Stomach (tissue), 8 donors: ENCODE measurements at regions not wholly inside any gene's neighbourhood (a gene's known extent, or its start where the extent isn't known, plus 50 kb on each side); places are given as distances from the start of the nearest gene placed in this dataset.
"Not testable (repeated sequence)": the region's sequence is repeated elsewhere in the genome, so short reads cannot be mapped to it uniquely, and the experiment has no call there.

ENCODE experiments used
- DNase-seq, 2 donors: peaks; one replicate each; pipeline versions ENCODE4 v3.0.0 to v3.0.0-alpha.2; 2013 to 2019
- H3K27ac ChIP-seq, 5 donors: fragments of 200-600 bp in 4 of 5; sonication (generic) in 4 of 5; one replicate each; pipeline ENCODE4 v1.5.1; 2013 to 2019; ENCODE audit warnings: mild to moderate bottlenecking in 1 of 5, moderate library complexity in 1 of 5
- H3K27me3 ChIP-seq, 3 donors: fragments of 200-600 bp; sonication (generic); one replicate each; pipeline ENCODE4 v1.5.1; 2017 to 2019; ENCODE audit warnings: mixed run types in 1 of 3
- H3K36me3 ChIP-seq, 4 donors: fragments of 200-600 bp; sonication (generic); 1 replicate in 3 of 4; 2 replicates in 1 of 4; pipeline ENCODE4 v1.5.1; 2016 to 2019
- H3K4me1 ChIP-seq, 4 donors: fragments of 200-600 bp; sonication (generic); one replicate each; pipeline ENCODE4 v1.5.1; 2016 to 2019
- H3K4me3 ChIP-seq, 4 donors: fragments of 200-600 bp; sonication (generic) in 3 of 4; one replicate each; pipeline ENCODE4 v1.5.1; 2016 to 2019; ENCODE audit warnings: mild to moderate bottlenecking in 1 of 4
- H3K9me3 ChIP-seq, 4 donors: fragments of 200-600 bp; sonication (generic); one replicate each; pipeline ENCODE4 v1.5.1; 2016 to 2019
- CTCF ChIP-seq, 7 experiments: fragments of 450-650 bp in 4 of 7; fragments of 200-600 bp in 3 of 7; sonication (generic) in 3 of 7; IDR thresholded peaks; one replicate each; pipeline ENCODE4 v1.5.1; 2016 to 2019; ENCODE audit warnings: antibody characterized with exemption in 7 of 7, control low read depth in 2 of 7, mild to moderate bottlenecking in 1 of 7
- EP300 ChIP-seq: sonication (generic); formaldehyde crosslinking; IDR thresholded peaks from one replicate; pipeline ENCODE4 v1.6.1; 2017; ENCODE audit warnings: antibody characterized with exemption
- POLR2A ChIP-seq, 4 donors: fragments of 450-650 bp; IDR thresholded peaks; one replicate each; pipeline ENCODE4 v1.6.1; 2016; ENCODE audit warnings: antibody characterized with exemption in 4 of 4, control low read depth in 2 of 4, mild to moderate bottlenecking in 1 of 4, moderate library complexity in 1 of 4
- POLR2AphosphoS5 ChIP-seq, 3 donors: sonication (generic); formaldehyde crosslinking; IDR thresholded peaks; one replicate each; pipeline ENCODE4 v1.6.1; 2016; ENCODE audit warnings: antibody characterized with exemption in 3 of 3
- WGBS, 5 donors: extraction: QIAGEN DNeasy Blood & Tissue Kit in 3 of 5; methylation state at CpG; one replicate each; pipeline versions ENCODE4 v1.1.5 to v1.1.7; 2013 to 2018; 5-methylcytosine and 5-hydroxymethylcytosine counted together
- intact Hi-C: fragments of 100-400 bp; cut with DNase I; formaldehyde crosslinking; loops from one replicate; pipeline ENCODE4 v1.15.1; 2023; ENCODE audit warnings: low total_unique reads
- donor health status: healthy with polysubstance abuse.
- donor health status: Bipolar disorder and iron deficiency.
- donor health status: healthy.

GRCh38 chr4:99746443-99746842, 70.2 kb upstream of the DAPP1 start:
- Histone ChIP-seq H3K36me3 (no peaks in the 10 kb centered on the region), H3K4me3 (no peak overlapping the region), H3K27me3 (no peaks in the 10 kb centered on the region), H3K27ac (no peak overlapping the region), H3K4me1 (no peaks in the 10 kb centered on the region), H3K9me3 (no peaks in the 10 kb centered on the region)
- intact Hi-C loops: no loop called here
- 90 to 96% (median 92%) methylated on average over 1 of the region's 1 CpG for WGBS, 5 donors
- no peak for DNase-seq
- TF ChIP-seq POLR2AphosphoS5 (IDR thresholded peaks at IDR 0.05) (no peak), EP300 (no peak), POLR2A (IDR thresholded peaks at IDR 0.05) (no peak), CTCF (IDR thresholded peaks at IDR 0.05) (no peak)

GRCh38 chr4:99736846-99737245, 79.2 kb upstream of the C4orf54 start:
- peaks cover 0 to 6% (median 0%) of the 10 kb centered on the region in 4 donors for H3K9me3 ChIP-seq
- DNase-seq: no peak
- no peak overlapping the region for H3K4me3 ChIP-seq
- WGBS, 5 donors: 22 to 66% (median 32%) methylated on average over 1 of the region's 1 CpG
- no peaks in the 10 kb centered on the region for H3K36me3 ChIP-seq
- H3K27ac ChIP-seq: no peak overlapping the region
- no peaks in the 10 kb centered on the region for H3K4me1 ChIP-seq
- TF ChIP-seq POLR2A (IDR thresholded peaks at IDR 0.05): no peak
- intact Hi-C loops: no loop called here
- no peaks in the 10 kb centered on the region for H3K27me3 ChIP-seq

GRCh38 chr4:99735822-99736221, 78.2 kb upstream of the C4orf54 start:
- Histone ChIP-seq H3K27me3 (no peaks in the 10 kb centered on the region), H3K4me1 (no peaks in the 10 kb centered on the region), H3K27ac (no peak overlapping the region), H3K9me3 (peaks cover 0 to 6% (median 0%) of the 10 kb centered on the region in 4 donors), H3K4me3 (no peak overlapping the region), H3K36me3 (no peaks in the 10 kb centered on the region)
- DNase-seq: no peak
- intact Hi-C loops: no loop called here
- TF ChIP-seq EP300 (no peak), POLR2A (IDR thresholded peaks at IDR 0.05) (no peak), POLR2AphosphoS5 (IDR thresholded peaks at IDR 0.05) (no peak)

GRCh38 chr4:99734583-99735322, 77.1 kb upstream of the C4orf54 start:
- peaks cover 0 to 5% (median 0%) of the 10 kb centered on the region in 4 donors for H3K9me3 ChIP-seq
- 91 to 98% (median 93%) methylated on average over 2 of the region's 2 CpGs for WGBS, 5 donors
- no peak overlapping the region for H3K27ac ChIP-seq
- H3K36me3 ChIP-seq: no peaks in the 10 kb centered on the region
- DNase-seq: no peak
- H3K27me3 ChIP-seq: no peaks in the 10 kb centered on the region
- no peak for TF ChIP-seq POLR2A (IDR thresholded peaks at IDR 0.05)
- TF ChIP-seq POLR2AphosphoS5 (IDR thresholded peaks at IDR 0.05): no peak
- no peak for TF ChIP-seq EP300
- TF ChIP-seq CTCF (IDR thresholded peaks at IDR 0.05): no peak
- no peak overlapping the region for H3K4me3 ChIP-seq
- H3K4me1 ChIP-seq: no peaks in the 10 kb centered on the region
- intact Hi-C loops: no loop called here

GRCh38 chr4:99733455-99733854, 75.8 kb upstream of the C4orf54 start:
- H3K36me3 ChIP-seq, intact Hi-C loops, H3K27ac ChIP-seq, H3K4me1 ChIP-seq, H3K9me3 ChIP-seq, DNase-seq, H3K4me3 ChIP-seq, H3K27me3 ChIP-seq: not testable (repeated sequence)
- 65 to 85% (median 76%) methylated on average over 4 of the region's 4 CpGs for WGBS, 5 donors

- Histone ChIP-seq H3K4me1 (peaks cover 0 to 4% (median under 1%) of the 10 kb centered on the region in 4 donors), H3K9me3 (no peaks in the 10 kb centered on the region), H3K36me3 (no peaks in the 10 kb centered on the region), H3K4me3 (no peak overlapping the region), H3K27ac (no peak overlapping the region), H3K27me3 (no peaks in the 10 kb centered on the region)
- 90 to 97% (median 95%) methylated on average over 1 of the region's 1 CpG for WGBS, 5 donors
- TF ChIP-seq POLR2A (IDR thresholded peaks at IDR 0.05): no peak
- TF ChIP-seq POLR2AphosphoS5 (IDR thresholded peaks at IDR 0.05): no peak
- TF ChIP-seq CTCF (IDR thresholded peaks at IDR 0.05): no peak
- TF ChIP-seq EP300: no peak
- intact Hi-C loops: no loop called here
- no peak for DNase-seq
Observed at GRCh38 chr4:99729186-99729585, 71.6 kb upstream of the C4orf54 start.
